GM10266 (cell line): ENCODE measurements at regions not wholly inside any gene's neighbourhood (a gene's known extent, or its start where the extent isn't known, plus 50 kb on each side); places are given as distances from the start of the nearest gene placed in this dataset.

Experiments used
- DNase-seq: peaks from one replicate; pipeline ENCODE4 v3.0.0; 2012; ENCODE audit errors: extremely low spot score
- TF ChIP-seq, protein P1 (sequence below): IDR thresholded peaks from 2 replicates; pipeline ENCODE4 v1.5.1; 2012; ENCODE audit warnings: mild to moderate bottlenecking, low read depth; ENCODE audit not compliant: control insufficient read depth, insufficient read depth; ENCODE audit errors: missing control alignments

- no peak for DNase-seq
- TF ChIP-seq, protein P1, sequence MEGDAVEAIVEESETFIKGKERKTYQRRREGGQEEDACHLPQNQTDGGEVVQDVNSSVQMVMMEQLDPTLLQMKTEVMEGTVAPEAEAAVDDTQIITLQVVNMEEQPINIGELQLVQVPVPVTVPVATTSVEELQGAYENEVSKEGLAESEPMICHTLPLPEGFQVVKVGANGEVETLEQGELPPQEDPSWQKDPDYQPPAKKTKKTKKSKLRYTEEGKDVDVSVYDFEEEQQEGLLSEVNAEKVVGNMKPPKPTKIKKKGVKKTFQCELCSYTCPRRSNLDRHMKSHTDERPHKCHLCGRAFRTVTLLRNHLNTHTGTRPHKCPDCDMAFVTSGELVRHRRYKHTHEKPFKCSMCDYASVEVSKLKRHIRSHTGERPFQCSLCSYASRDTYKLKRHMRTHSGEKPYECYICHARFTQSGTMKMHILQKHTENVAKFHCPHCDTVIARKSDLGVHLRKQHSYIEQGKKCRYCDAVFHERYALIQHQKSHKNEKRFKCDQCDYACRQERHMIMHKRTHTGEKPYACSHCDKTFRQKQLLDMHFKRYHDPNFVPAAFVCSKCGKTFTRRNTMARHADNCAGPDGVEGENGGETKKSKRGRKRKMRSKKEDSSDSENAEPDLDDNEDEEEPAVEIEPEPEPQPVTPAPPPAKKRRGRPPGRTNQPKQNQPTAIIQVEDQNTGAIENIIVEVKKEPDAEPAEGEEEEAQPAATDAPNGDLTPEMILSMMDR = no peak
These were observed 316.0 kb downstream of the TFAP2C start for GRCh38 chr20:56945057-56945456.

GRCh38 chr20:56945901-56946300 is 316.8 kb downstream of the TFAP2C start:
- TF ChIP-seq, protein P1 = no peak
- DNase-seq = no peak

DNA sequence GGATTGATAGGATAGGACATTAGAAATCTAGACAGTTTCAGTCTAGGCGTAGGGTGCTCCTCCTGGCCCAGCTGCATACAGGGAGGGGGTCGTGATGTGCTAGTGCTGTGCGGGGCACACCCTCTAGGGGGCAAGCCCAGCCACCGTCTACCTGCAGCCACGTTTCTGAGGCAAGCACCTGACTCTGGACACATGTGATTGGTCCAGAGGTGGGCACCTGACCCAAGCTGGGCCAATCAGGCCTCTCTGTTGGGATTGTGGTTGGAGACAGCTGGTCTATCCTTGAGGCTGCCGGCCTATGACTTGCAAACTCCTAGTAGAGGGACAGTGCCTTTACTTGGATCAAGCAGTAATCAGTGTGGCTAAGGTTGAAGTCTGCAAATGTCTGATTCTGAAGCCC is 317.1 kb downstream of the BMP7 start:
- no peak for DNase-seq
- TF ChIP-seq, protein P1 = no peak

DNA sequence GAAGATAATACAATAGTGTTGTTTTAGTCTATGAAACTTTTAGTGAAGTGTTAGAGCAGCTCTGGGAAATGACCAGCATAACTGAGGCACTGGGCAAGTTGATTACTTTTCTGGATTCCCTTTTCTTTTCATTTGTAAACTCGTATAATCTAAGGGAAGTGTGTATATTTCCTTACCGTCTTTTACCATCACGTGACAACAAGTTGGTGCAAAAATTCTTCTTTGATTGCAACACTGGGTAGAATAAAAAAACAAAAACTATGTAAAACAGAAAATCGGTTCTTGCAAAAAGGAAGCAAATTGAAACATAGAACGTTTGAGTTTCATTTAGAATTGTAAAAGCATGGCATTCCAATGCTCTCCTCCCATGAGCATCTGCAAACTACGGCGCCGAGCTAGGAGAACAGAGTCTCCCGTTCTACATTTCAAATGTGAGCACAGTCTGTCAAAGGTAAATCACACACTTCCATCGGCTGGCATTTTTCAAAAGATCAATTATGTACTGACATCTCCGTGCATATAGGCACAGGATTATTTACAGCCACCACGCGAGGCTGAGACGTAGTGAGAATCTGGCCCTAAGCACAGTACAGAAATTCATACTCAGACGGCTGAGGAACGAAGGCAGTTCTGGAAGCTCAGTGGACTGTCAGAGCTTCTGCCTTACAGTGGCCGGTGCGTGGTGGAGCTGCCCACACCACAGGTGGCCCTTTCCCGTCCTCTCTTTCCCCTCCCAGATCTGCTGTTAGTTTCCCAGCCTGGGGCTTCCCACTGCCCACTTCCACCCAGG is 314.0 kb downstream of the BMP7 start:
- no peak for DNase-seq
- TF ChIP-seq, protein P1 = no peak

GRCh38 chr20:56953048-56953586 is 313.3 kb downstream of the BMP7 start:
- DNase-seq = no peak
- TF ChIP-seq, protein P1 = no peak

DNA sequence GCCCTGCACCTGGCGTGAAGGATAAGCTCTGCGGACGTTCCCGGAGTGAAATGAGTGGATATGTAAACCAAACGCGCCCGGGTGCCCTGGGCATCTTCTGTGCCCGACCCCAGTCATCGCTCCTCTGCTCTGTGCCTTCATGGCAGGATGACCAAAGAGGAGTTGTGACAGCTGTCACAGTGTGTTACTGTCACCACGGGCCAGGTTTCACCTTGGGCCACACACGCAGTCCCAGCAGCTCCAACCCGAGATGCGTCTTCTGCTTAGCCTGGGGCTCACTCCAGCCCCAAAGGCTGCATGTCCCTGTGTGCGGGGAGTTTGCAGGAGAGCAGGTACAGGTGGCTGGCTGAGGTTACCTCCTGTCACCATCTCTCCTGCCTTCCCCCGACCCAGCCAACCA is 311.6 kb downstream of the BMP7 start:
- TF ChIP-seq, protein P1 = no peak

DNA sequence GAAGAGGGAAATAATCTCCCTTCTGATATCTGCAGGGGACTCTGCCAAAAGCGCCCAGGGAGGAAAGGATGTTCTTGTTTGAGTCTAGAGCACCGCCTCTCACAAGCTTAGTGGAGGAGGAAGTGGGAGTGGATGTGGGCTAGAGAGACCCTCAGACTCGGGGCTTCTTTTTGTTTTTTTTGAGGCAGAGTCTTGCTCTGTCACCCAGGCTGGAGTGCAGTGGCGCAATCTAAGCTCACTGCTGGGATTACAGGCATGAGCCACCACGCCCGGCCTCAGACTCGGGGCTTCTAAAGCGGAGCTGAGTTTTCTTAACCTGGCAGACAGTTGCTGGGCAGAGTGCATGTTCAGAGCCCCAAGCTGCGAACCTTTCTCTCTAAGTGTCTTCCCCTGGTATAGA is 310.8 kb downstream of the BMP7 start:
- TF ChIP-seq, protein P1 = no peak
- no peak for DNase-seq

More for the DNA sequence above, 311.6 kb downstream of the BMP7 start:
- DNase-seq = no peak
